ENCODE measurements at regions not wholly inside any gene's neighbourhood (a gene's known extent, or its start where the extent isn't known, plus 50 kb on each side); places are given as distances from the start of the nearest gene placed in this dataset.

- H3K4me1 Mint-ChIP-seq (ENCODE audit: insufficient read depth, unreplicated experiment): no peaks in the 10 kb centered on the region
- no peak overlapping the region for H3K27ac Mint-ChIP-seq (ENCODE audit: low read depth, unreplicated experiment)
- TF ChIP-seq CTCF (IDR thresholded peaks at IDR 0.05; ENCODE audit: unreplicated experiment): no peak
- H3K27me3 Mint-ChIP-seq (ENCODE audit: insufficient read depth, unreplicated experiment): peaks cover 13% of the 10 kb centered on the region
- intact Hi-C loops (cut with micrococcal nuclease): no loop called here
- DNase-seq (ENCODE audit: unreplicated experiment): no peak
- CTCF ChIA-PET: no interaction called here
- no TSS peak for BruUV-seq (replicated peaks)
- no peak overlapping the region for H3K4me3 Mint-ChIP-seq (ENCODE audit: unreplicated experiment)
- H3K36me3 Mint-ChIP-seq (ENCODE audit: insufficient read depth, unreplicated experiment): no peaks in the 10 kb centered on the region
- POLR2A ChIA-PET: interaction anchor here (1.1 to 1.9 kb wide), 2 partner anchors 10 to 18 kb away, joined by 3 to 6 read pairs; no protein-coding TSS in a partner anchor
- no peaks in the 10 kb centered on the region for H3K9me3 Mint-ChIP-seq (ENCODE audit: unreplicated experiment)
These were observed 70.7 kb upstream of the ANKRD10 start for GRCh38 chr13:110985541-110985940.

- Mint-ChIP-seq H3K27me3 (ENCODE audit: insufficient read depth, unreplicated experiment) (peaks cover 13% of the 10 kb centered on the region), H3K36me3 (ENCODE audit: insufficient read depth, unreplicated experiment) (no peaks in the 10 kb centered on the region), H3K27ac (ENCODE audit: low read depth, unreplicated experiment) (no peak overlapping the region), H3K9me3 (ENCODE audit: unreplicated experiment) (no peaks in the 10 kb centered on the region), H3K4me1 (ENCODE audit: insufficient read depth, unreplicated experiment) (no peaks in the 10 kb centered on the region), H3K4me3 (ENCODE audit: unreplicated experiment) (no peak overlapping the region)
- ChIA-PET CTCF (interaction anchor here (0.7 kb wide), 1 partner anchor 83 kb away, joined by 3 read pairs; no protein-coding TSS in a partner anchor), POLR2A (interaction anchor here (1.1 to 1.9 kb wide), 3 partner anchors 9 to 19 kb away, joined by 3 to 6 read pairs (median 3); no protein-coding TSS in a partner anchor)
- BruUV-seq (replicated peaks): no TSS peak
- no peak for DNase-seq (ENCODE audit: unreplicated experiment)
- intact Hi-C loops (cut with micrococcal nuclease): no loop called here
- no peak for TF ChIP-seq CTCF (IDR thresholded peaks at IDR 0.05; ENCODE audit: unreplicated experiment)
These were observed 69.9 kb upstream of the ANKRD10 start for GRCh38 chr13:110984798-110985197.

GRCh38 chr13:110984381-110984780 is 69.5 kb upstream of the ANKRD10 start:
- intact Hi-C loops (cut with micrococcal nuclease): no loop called here
- Mint-ChIP-seq H3K4me1 (ENCODE audit: insufficient read depth, unreplicated experiment) (no peaks in the 10 kb centered on the region), H3K27me3 (ENCODE audit: insufficient read depth, unreplicated experiment) (peaks cover 13% of the 10 kb centered on the region), H3K36me3 (ENCODE audit: insufficient read depth, unreplicated experiment) (no peaks in the 10 kb centered on the region), H3K9me3 (ENCODE audit: unreplicated experiment) (no peaks in the 10 kb centered on the region), H3K27ac (ENCODE audit: low read depth, unreplicated experiment) (no peak overlapping the region), H3K4me3 (ENCODE audit: unreplicated experiment) (no peak overlapping the region)
- DNase-seq (ENCODE audit: unreplicated experiment): no peak
- TF ChIP-seq CTCF (IDR thresholded peaks at IDR 0.05; ENCODE audit: unreplicated experiment): no peak
- CTCF ChIA-PET: interaction anchor here (0.7 kb wide), 1 partner anchor 83 kb away, joined by 3 read pairs; no protein-coding TSS in a partner anchor
- no TSS peak for BruUV-seq (replicated peaks)
- POLR2A ChIA-PET: interaction anchor here (1.1 to 1.9 kb wide), 2 partner anchors 8 to 17 kb away, joined by 3 to 6 read pairs; no protein-coding TSS in a partner anchor

GRCh38 chr13:110983241-110983640 is 68.4 kb upstream of the ANKRD10 start:
- POLR2A ChIA-PET: no interaction called here
- intact Hi-C loops (cut with micrococcal nuclease): no loop called here

More at GRCh38 chr13:110983241-110983640, 68.4 kb upstream of the ANKRD10 start:
- no peaks in the 10 kb centered on the region for H3K36me3 Mint-ChIP-seq (ENCODE audit: insufficient read depth, unreplicated experiment)
- no peaks in the 10 kb centered on the region for H3K4me1 Mint-ChIP-seq (ENCODE audit: insufficient read depth, unreplicated experiment)
- no peak overlapping the region for H3K4me3 Mint-ChIP-seq (ENCODE audit: unreplicated experiment)
- H3K27me3 Mint-ChIP-seq (ENCODE audit: insufficient read depth, unreplicated experiment): peaks cover 13% of the 10 kb centered on the region
- BruUV-seq (replicated peaks): no TSS peak
- DNase-seq (ENCODE audit: unreplicated experiment): no peak
- no peak for TF ChIP-seq CTCF (IDR thresholded peaks at IDR 0.05; ENCODE audit: unreplicated experiment)
- H3K9me3 Mint-ChIP-seq (ENCODE audit: unreplicated experiment): no peaks in the 10 kb centered on the region
- H3K27ac Mint-ChIP-seq (ENCODE audit: low read depth, unreplicated experiment): no peak overlapping the region
- CTCF ChIA-PET: no interaction called here
